Smooth muscle cell (in vitro differentiated cells): ENCODE measurements at regions not wholly inside any gene's neighbourhood (a gene's known extent, or its start where the extent isn't known, plus 50 kb on each side); places are given as distances from the start of the nearest gene placed in this dataset.
A peak's percentile ranks its signal among the peaks of the same experiment; 100 is the strongest.

Source experiments
- DNase-seq: peaks from one replicate; lab custom pipeline; 2025; ENCODE audit not compliant: unreplicated experiment; lab: John Stamatoyannopoulos, UW
- H2AFZ ChIP-seq: fragments of 200-600 bp; sonication (generic); 2 replicates; pipeline ENCODE4 v1.6.0; 2016; ENCODE audit warnings: antibody characterized with exemption, low read depth, mild to moderate bottlenecking
- H3F3A ChIP-seq: fragments of 200-600 bp; sonication (generic); 2 replicates; pipeline ENCODE4 v1.6.0; 2017; ENCODE audit warnings: antibody characterized with exemption, low read depth
- H3K27ac ChIP-seq: fragments of 200-600 bp; sonication (generic); 2 replicates; pipeline ENCODE4 v1.5.1; 2016; ENCODE audit warnings: low read depth, mild to moderate bottlenecking
- H3K27me3 ChIP-seq: fragments of 200-600 bp; sonication (generic); 2 replicates; pipeline ENCODE4 v1.6.1; 2016; ENCODE audit warnings: low read depth, mild to moderate bottlenecking
- H3K36me3 ChIP-seq: fragments of 200-600 bp; sonication (generic); 2 replicates; pipeline ENCODE4 v1.5.1; 2016; ENCODE audit warnings: low read depth
- H3K4me1 ChIP-seq: fragments of 200-600 bp; sonication (generic); 2 replicates; pipeline ENCODE4 v1.5.1; 2016; ENCODE audit warnings: low read depth
- H3K4me2 ChIP-seq: fragments of 200-600 bp; sonication (generic); 2 replicates; pipeline ENCODE4 v1.6.0; 2016; ENCODE audit warnings: mild to moderate bottlenecking
- H3K4me3 ChIP-seq: fragments of 200-600 bp; sonication (generic); 2 replicates; pipeline ENCODE4 v1.5.1; 2016; ENCODE audit warnings: mild to moderate bottlenecking
- H3K79me2 ChIP-seq: fragments of 200-600 bp; sonication (generic); 2 replicates; pipeline ENCODE4 v1.6.0; 2016; ENCODE audit warnings: low read depth, mild to moderate bottlenecking
- H3K9ac ChIP-seq: fragments of 200-600 bp; sonication (generic); 2 replicates; pipeline ENCODE4 v1.6.0; 2016; ENCODE audit warnings: low read depth
- H3K9me3 ChIP-seq: fragments of 200-600 bp; sonication (generic); replicated peaks from 2 replicates; pipeline ENCODE4 v1.5.1; 2016; ENCODE audit warnings: low read depth
- H4K20me1 ChIP-seq: fragments of 200-600 bp; sonication (generic); 2 replicates; pipeline ENCODE4 v1.6.0; 2016; ENCODE audit warnings: low read depth
- WGBS: methylation state at CpG from one replicate; pipeline ENCODE4 v1.1.7; 2016; ENCODE audit warnings: low lambda C conversion rate; 5-methylcytosine and 5-hydroxymethylcytosine counted together
- TF ChIP-seq, protein P1 (sequence below): fragments of 200-600 bp; sonication (generic); IDR thresholded peaks from 2 replicates; pipeline ENCODE4 v1.5.1; 2017; ENCODE audit warnings: borderline replicate concordance, mild to moderate bottlenecking, antibody characterized with exemption; ENCODE audit not compliant: insufficient read depth, poor library complexity, severe bottlenecking

DNA sequence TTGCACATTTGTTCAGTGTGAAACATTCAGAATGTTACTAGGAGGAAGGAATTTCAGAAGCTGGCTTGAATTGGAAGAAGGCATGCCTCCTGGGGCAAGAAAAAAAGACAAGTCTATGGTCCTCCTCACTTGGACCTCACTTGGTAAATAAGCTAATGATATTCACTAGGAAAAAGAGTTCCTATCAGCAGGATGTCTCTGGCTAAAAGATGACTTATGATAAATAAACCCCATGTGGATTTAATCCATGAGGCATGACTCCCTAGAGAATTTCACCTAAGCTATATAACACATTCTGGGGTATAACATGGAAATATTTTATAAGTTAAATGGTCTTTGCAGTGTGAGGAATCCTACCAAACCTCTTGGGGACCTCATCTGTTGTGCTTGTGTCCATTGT, 199.9 kb downstream of the LRIG3 start:
- no peak overlapping the region for H3K9ac ChIP-seq
- no peak for DNase-seq
- H3K4me3 ChIP-seq = no peak overlapping the region
- H4K20me1 ChIP-seq = no peaks in the 10 kb centered on the region
- H3K4me1 ChIP-seq = no peaks in the 10 kb centered on the region
- H3K79me2 ChIP-seq = no peaks in the 10 kb centered on the region
- TF ChIP-seq, protein P1, sequence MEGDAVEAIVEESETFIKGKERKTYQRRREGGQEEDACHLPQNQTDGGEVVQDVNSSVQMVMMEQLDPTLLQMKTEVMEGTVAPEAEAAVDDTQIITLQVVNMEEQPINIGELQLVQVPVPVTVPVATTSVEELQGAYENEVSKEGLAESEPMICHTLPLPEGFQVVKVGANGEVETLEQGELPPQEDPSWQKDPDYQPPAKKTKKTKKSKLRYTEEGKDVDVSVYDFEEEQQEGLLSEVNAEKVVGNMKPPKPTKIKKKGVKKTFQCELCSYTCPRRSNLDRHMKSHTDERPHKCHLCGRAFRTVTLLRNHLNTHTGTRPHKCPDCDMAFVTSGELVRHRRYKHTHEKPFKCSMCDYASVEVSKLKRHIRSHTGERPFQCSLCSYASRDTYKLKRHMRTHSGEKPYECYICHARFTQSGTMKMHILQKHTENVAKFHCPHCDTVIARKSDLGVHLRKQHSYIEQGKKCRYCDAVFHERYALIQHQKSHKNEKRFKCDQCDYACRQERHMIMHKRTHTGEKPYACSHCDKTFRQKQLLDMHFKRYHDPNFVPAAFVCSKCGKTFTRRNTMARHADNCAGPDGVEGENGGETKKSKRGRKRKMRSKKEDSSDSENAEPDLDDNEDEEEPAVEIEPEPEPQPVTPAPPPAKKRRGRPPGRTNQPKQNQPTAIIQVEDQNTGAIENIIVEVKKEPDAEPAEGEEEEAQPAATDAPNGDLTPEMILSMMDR = no peak
- no peaks in the 10 kb centered on the region for H3K36me3 ChIP-seq
- no peaks in the 10 kb centered on the region for H3K27me3 ChIP-seq
- H3F3A ChIP-seq = no peaks in the 10 kb centered on the region
- H3K4me2 ChIP-seq = no peak overlapping the region
- no peaks in the 10 kb centered on the region for H3K9me3 ChIP-seq
- H3K27ac ChIP-seq = no peak overlapping the region
- no peak overlapping the region for H2AFZ ChIP-seq

DNA sequence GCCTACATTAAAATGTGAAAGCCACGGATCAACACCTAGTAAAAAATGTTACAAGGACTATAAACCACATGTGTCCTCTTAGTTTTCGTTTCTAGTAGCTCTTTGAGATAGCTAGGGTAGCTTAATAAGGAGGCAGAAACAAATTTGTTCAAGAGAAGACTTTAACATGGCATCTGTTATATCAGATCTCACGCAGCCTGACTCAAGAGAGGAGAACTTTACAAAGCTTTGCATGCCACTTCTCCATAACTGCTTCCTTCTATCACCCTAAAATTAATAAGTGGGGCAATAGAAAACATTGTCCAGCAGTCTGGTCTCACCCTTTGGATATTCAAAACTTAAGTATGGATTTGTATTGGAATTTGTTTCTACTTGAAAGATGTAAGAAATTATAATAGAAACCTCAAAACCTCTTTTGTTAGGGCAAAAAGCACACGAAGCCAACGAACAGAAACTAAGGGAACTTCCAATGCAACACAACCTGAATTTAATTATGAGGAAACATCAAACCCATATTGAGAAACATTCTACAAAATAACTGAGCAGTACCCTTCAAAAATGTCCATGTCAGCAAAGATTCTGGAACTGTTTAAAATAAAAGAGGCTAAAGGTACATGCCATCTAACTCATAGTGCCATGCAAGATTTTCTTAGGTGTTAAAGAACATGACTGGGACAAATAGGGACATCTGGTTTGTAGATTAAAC, 194.8 kb downstream of the LRIG3 start:
- no peak overlapping the region for H2AFZ ChIP-seq
- no peaks in the 10 kb centered on the region for H3K4me1 ChIP-seq
- no peak overlapping the region for H3K27ac ChIP-seq
- TF ChIP-seq, protein P1 = no peak
- WGBS = 54% methylated on average over 5 of the region's 5 CpGs
- no peaks in the 10 kb centered on the region for H3K9me3 ChIP-seq
- no peak overlapping the region for H3K9ac ChIP-seq
- no peaks in the 10 kb centered on the region for H3K27me3 ChIP-seq
- no peaks in the 10 kb centered on the region for H3K79me2 ChIP-seq
- no peaks in the 10 kb centered on the region for H4K20me1 ChIP-seq
- no peak for DNase-seq
- no peaks in the 10 kb centered on the region for H3K36me3 ChIP-seq
- no peaks in the 10 kb centered on the region for H3F3A ChIP-seq
- H3K4me2 ChIP-seq = no peak overlapping the region
- no peak overlapping the region for H3K4me3 ChIP-seq

DNA sequence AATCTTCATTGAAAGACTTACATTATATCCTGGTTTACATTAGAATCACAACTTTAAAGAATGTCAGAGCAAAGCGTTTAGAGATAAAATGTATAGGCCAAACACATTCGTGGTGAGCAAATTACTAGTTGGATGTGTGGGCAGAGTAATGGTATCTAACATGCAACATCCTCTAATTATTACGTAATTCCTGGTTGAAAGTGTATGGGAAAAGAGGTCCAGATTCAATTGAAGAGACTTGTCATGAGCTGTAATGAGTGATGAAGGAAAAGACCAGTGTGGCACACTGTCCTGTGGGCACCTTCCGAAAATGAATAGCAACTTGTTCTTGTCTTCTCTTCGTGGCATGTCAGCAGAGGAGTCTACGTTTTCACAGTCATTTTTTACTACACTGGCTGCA, 192.8 kb downstream of the LRIG3 start:
- WGBS = 44% methylated on average over 6 of the region's 6 CpGs
- H3K4me2 ChIP-seq = peak overlapping the region; percentile 37
- no peak for DNase-seq

More for the DNA sequence above, 192.8 kb downstream of the LRIG3 start:
- TF ChIP-seq, protein P1 = no peak
- Histone ChIP-seq H2AFZ (peak overlapping the region; percentile 34), H3K36me3 (no peaks in the 10 kb centered on the region), H3K4me1 (no peaks in the 10 kb centered on the region), H3K9ac (peak overlapping the region; percentile 14), H3K9me3 (no peaks in the 10 kb centered on the region), H3K27ac (peak overlapping the region; percentile 75), H4K20me1 (no peaks in the 10 kb centered on the region), H3K27me3 (no peaks in the 10 kb centered on the region), H3K4me3 (no peak overlapping the region), H3F3A (no peaks in the 10 kb centered on the region), H3K79me2 (no peaks in the 10 kb centered on the region)
